T-helper 2 cell treated with Interferon-gamma antibody and Interleukin-4, amounts not matched to agents 5 μg/mL and 100 μg/mL, for 36 hours (primary cell): ENCODE measurements at regions not wholly inside any gene's neighbourhood (a gene's known extent, or its start where the extent isn't known, plus 50 kb on each side); places are given as distances from the start of the nearest gene placed in this dataset.
A peak's percentile ranks its signal among the peaks of the same experiment; 100 is the strongest.

Experiments
- DNase-seq: peaks from one replicate; pipeline ENCODE4 v3.0.0; 2021; ENCODE audit warnings: low spot score
- H3K27ac Mint-ChIP-seq: one replicate; pipeline ENCODE4 v1.8.0; 2021; ENCODE audit warnings: mild to moderate bottlenecking, mixed read lengths
- H3K27me3 Mint-ChIP-seq: one replicate; pipeline ENCODE4 v1.8.0; 2021; ENCODE audit warnings: low read depth, mixed read lengths
- H3K36me3 Mint-ChIP-seq: one replicate; pipeline ENCODE4 v1.8.0; 2021; ENCODE audit warnings: low read depth, mixed read lengths
- H3K4me1 Mint-ChIP-seq: one replicate; pipeline ENCODE4 v1.8.0; 2021; ENCODE audit warnings: low read depth, mixed read lengths
- H3K4me3 Mint-ChIP-seq: one replicate; pipeline ENCODE4 v1.8.0; 2022; ENCODE audit warnings: mild to moderate bottlenecking, moderate library complexity, mixed read lengths
- H3K9me3 Mint-ChIP-seq: one replicate; pipeline ENCODE4 v1.8.0; 2021; ENCODE audit warnings: mixed read lengths

DNA sequence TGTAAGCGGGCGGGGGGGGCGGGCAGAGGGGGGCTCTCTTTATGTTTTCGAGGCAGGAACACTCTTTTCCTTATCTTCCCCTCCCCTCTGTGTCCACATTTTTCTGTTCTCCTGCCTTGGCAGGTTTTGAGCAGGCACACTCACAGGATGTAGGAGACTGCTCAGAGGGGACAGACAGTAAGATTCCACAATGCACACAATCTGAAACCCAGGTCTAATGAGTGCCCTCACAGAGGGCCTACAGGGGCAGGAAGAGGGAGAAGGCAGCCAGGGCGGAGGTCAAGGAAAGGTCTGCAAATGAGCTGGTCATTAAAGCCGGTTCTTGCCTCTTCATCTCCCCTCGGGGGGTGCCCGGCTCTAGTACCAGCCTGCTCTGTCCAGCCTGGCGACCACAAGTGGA is 106.1 kb upstream of the ATP6AP2 start:
- Mint-ChIP-seq H3K27ac (no peak overlapping the region), H3K36me3 (no peaks in the 10 kb centered on the region), H3K27me3 (peaks cover 13% of the 10 kb centered on the region), H3K4me3 (no peak overlapping the region), H3K4me1 (peaks cover 24% of the 10 kb centered on the region), H3K9me3 (no peaks in the 10 kb centered on the region)
- no peak for DNase-seq

DNA sequence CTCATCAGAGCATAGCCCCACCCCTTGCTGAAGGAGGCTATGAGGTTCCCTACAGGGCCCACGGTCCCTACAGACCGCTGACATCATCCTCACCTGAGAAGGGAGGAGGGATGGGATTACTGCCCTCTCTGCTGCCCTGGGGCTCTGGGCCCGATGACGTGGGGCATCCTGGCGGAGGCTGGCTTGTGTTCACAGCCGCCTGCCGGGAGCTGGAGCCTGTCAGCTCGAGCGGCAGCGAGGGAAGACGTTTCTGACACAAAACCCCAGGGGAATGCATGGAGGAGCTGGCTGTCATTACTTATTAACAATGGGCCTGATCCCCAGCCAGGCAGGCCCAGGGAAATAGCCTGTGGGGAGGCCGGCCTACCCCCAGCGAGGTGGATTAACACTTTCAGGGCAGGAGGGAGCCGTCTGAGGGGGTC is 106.6 kb upstream of the ATP6AP2 start:
- Mint-ChIP-seq H3K4me1 (peaks cover 24% of the 10 kb centered on the region), H3K27ac (no peak overlapping the region), H3K4me3 (no peak overlapping the region), H3K9me3 (no peaks in the 10 kb centered on the region), H3K36me3 (no peaks in the 10 kb centered on the region), H3K27me3 (peaks cover 11% of the 10 kb centered on the region)
- DNase-seq = no peak

DNA sequence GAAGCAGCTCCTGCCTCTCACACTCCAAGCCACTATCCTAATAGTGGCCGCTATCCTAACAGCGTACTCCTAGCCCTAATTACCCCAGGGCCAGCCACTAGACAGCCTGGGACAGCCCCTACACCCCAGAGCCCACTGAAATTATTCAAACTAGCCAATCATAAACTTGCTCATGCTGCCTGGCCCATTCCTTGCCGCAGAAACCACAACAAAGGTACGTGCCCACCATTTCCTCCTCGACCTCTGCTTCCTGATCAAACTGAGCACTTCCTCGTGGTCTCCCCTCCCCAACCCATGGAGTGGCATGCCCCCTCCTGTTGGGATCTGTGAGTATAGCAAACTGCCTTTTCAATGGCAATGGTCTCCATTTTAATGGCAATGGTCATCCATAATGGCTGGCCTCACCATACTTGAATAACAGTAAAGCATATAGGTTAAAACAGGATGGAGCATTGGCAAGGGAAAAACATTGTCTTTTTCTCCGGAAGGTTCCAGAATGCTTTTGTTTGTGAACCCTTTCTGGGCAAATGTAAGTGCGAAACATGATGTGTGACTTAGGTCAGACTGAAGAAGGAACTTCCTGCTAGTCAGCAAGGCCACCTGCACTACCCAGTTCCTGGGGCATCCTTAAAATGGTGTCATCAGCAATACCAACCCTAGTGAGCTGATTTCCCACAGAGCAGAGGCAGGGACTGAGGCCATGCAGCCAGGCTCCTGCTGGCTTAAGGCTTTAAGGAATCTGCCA is 107.1 kb upstream of the ATP6AP2 start:
- Mint-ChIP-seq H3K27ac (peak overlapping the region; percentile 70), H3K27me3 (peaks cover 11% of the 10 kb centered on the region), H3K9me3 (no peaks in the 10 kb centered on the region), H3K36me3 (no peaks in the 10 kb centered on the region), H3K4me1 (peaks cover 26% of the 10 kb centered on the region), H3K4me3 (no peak overlapping the region)
- DNase-seq = no peak

GRCh38 chrX:40471965-40472648 is 108.7 kb upstream of the ATP6AP2 start:
- H3K36me3 Mint-ChIP-seq = no peaks in the 10 kb centered on the region
- H3K27me3 Mint-ChIP-seq = peaks cover 11% of the 10 kb centered on the region
- peak overlapping the region; percentile 55 for H3K4me3 Mint-ChIP-seq
- H3K27ac Mint-ChIP-seq = no peak overlapping the region
- no peaks in the 10 kb centered on the region for H3K9me3 Mint-ChIP-seq
- DNase-seq = peak; percentile 3
- peaks cover 32% of the 10 kb centered on the region for H3K4me1 Mint-ChIP-seq

DNA sequence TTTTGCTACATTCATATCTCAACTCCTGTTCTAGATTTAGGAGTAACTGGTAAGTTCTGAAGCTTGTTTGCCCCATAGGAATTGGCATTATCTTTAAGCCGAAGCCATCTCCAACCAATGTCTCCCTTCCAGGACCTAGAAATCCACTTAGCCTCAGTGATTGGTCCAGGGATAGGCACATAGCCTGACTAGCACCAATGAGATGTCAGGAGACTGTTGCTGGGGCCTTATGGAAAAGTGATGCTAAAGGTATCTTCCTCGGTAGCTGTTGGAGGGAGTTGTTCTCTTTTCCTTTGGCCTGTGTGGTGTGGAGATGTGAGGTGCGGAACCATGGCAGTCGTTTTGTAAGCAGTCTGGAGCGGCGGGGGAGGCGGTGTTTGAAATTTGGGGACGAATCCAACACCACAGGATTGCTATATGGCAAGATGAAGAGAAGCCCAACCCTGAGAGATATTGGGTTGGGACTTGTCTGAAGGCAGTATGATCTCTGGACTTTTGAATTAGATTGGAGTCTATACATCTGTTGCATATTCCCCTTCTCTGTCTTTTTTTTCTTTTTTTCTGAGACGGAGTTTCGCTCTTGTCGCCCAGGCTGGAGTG is 109.8 kb upstream of the ATP6AP2 start:
- Mint-ChIP-seq H3K4me3 (no peak overlapping the region), H3K27me3 (peaks cover 11% of the 10 kb centered on the region), H3K9me3 (no peaks in the 10 kb centered on the region), H3K4me1 (peaks cover 26% of the 10 kb centered on the region), H3K36me3 (no peaks in the 10 kb centered on the region), H3K27ac (no peak overlapping the region)
- no peak for DNase-seq

GRCh38 chrX:40469316-40469715 is 111.5 kb upstream of the ATP6AP2 start:
- no peaks in the 10 kb centered on the region for H3K36me3 Mint-ChIP-seq
- H3K4me1 Mint-ChIP-seq = peaks cover 30% of the 10 kb centered on the region
- H3K4me3 Mint-ChIP-seq = no peak overlapping the region
- H3K27me3 Mint-ChIP-seq = peaks cover 11% of the 10 kb centered on the region
- no peak overlapping the region for H3K27ac Mint-ChIP-seq
- DNase-seq = no peak
- H3K9me3 Mint-ChIP-seq = no peaks in the 10 kb centered on the region

DNA sequence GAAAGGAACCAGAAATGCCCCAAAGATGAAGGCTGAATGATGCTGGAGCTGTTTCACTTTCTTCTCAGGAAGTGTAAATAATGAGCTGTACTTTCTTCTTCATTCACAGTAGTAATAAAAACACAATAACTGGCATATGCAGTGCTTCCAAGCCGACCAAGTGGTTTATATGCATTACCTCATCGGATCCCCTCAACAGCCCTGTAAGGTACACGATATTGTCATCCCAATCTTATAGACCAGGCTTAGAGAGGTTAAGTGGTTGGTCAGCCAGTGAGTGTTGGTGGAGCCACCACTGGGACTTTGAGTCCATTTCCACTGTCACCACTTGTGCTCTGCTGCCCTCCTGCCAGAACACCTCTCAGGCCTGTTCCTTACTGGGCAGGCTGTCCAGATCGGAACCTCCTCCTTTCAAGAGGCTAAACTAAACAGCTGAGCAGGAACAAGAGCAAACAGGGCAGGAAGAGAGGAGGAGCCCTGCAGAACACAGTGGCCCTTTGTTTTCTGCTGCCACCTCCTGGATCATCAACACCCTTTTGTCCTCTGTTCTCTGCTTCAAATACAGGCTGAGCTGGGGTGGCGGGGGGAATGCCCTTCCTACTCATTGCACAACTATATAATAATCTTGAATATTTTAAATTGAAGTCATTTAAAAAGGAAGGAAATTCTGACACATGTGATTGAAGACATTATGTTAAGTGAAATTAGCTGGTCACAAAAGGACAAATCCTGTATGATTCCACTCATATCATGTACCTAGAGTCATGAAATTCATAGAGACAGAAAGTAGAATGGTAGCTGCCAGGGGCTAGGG is 112.5 kb upstream of the ATP6AP2 start:
- H3K4me3 Mint-ChIP-seq = peak overlapping the region; percentile 58
- DNase-seq = peak; percentile 17
- no peaks in the 10 kb centered on the region for H3K9me3 Mint-ChIP-seq
- no peaks in the 10 kb centered on the region for H3K36me3 Mint-ChIP-seq
- peaks cover 11% of the 10 kb centered on the region for H3K27me3 Mint-ChIP-seq
- peaks cover 25% of the 10 kb centered on the region for H3K4me1 Mint-ChIP-seq
- peak overlapping the region; percentile 52 for H3K27ac Mint-ChIP-seq

GRCh38 chrX:40467454-40467853 is 113.3 kb upstream of the ATP6AP2 start:
- Mint-ChIP-seq H3K36me3 (no peaks in the 10 kb centered on the region), H3K9me3 (no peaks in the 10 kb centered on the region), H3K4me1 (peaks cover 22% of the 10 kb centered on the region), H3K27me3 (peaks cover 10% of the 10 kb centered on the region), H3K4me3 (no peak overlapping the region), H3K27ac (no peak overlapping the region)
- DNase-seq = no peak

GRCh38 chrX:40465735-40466551 is 114.8 kb upstream of the ATP6AP2 start:
- Mint-ChIP-seq H3K9me3 (no peaks in the 10 kb centered on the region), H3K27ac (no peak overlapping the region), H3K4me3 (no peak overlapping the region)

GRCh38 chrX:40462795-40463194 is 118.0 kb upstream of the ATP6AP2 start:
- no peak overlapping the region for H3K27ac Mint-ChIP-seq
- no peak overlapping the region for H3K4me3 Mint-ChIP-seq
- no peak for DNase-seq
- H3K27me3 Mint-ChIP-seq = peaks cover 6% of the 10 kb centered on the region
- H3K36me3 Mint-ChIP-seq = no peaks in the 10 kb centered on the region
- H3K4me1 Mint-ChIP-seq = peaks cover 8% of the 10 kb centered on the region
- H3K9me3 Mint-ChIP-seq = no peaks in the 10 kb centered on the region

More at GRCh38 chrX:40465735-40466551, 114.8 kb upstream of the ATP6AP2 start:
- Mint-ChIP-seq H3K4me1 (peaks cover 16% of the 10 kb centered on the region), H3K36me3 (no peaks in the 10 kb centered on the region), H3K27me3 (peaks cover 10% of the 10 kb centered on the region)
- DNase-seq = no peak

DNA sequence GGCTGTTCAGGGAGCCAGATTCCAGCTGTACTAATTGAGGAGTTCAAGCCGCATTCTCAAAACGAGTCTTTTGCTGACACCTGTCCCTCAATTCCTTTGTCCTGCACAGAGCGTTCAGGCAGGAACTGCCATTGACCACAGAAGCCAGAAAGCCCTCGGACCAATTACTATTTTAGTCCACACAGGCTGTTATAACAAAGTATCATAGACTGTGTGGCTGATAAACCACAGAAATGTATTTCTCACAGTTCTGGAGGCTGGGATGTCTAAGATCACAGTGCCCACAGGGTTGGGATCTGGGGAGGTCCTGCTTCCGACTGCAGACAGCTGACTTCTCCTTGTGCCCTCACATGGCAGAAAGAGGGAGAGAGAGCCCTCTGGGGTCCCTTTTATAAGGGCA is 119.8 kb upstream of the ATP6AP2 start:
- Mint-ChIP-seq H3K4me1 (peaks cover 5% of the 10 kb centered on the region), H3K27ac (no peak overlapping the region), H3K27me3 (peaks cover 6% of the 10 kb centered on the region), H3K4me3 (no peak overlapping the region), H3K9me3 (no peaks in the 10 kb centered on the region), H3K36me3 (no peaks in the 10 kb centered on the region)
- no peak for DNase-seq

- H3K4me3 Mint-ChIP-seq = no peak overlapping the region
- H3K27me3 Mint-ChIP-seq = peaks cover 6% of the 10 kb centered on the region
- H3K9me3 Mint-ChIP-seq = no peaks in the 10 kb centered on the region
- no peak for DNase-seq
- H3K4me1 Mint-ChIP-seq = no peaks in the 10 kb centered on the region
- no peak overlapping the region for H3K27ac Mint-ChIP-seq
- H3K36me3 Mint-ChIP-seq = no peaks in the 10 kb centered on the region
These were observed 121.1 kb upstream of the ATP6AP2 start for GRCh38 chrX:40459571-40460158.

DNA sequence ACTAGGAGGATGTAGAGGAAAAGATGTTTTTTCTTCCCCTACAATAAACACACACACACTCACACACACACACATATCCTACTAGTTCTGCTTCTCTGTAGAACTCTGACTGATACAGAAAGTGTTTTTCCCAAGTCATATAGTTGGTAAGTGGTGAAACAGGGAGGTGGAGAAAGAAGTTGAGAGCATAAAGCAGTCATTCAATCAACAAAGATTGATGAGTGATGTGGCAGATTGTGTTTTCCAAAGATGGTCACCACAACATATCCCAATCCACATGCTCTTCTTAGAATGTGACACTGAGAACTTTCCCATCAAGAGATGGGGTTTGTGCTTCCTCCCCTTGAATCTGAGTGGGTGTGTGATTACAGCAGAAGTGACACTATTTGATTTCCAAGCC is 123.4 kb upstream of the ATP6AP2 start:
- H3K27ac Mint-ChIP-seq = no peak overlapping the region
- no peaks in the 10 kb centered on the region for H3K9me3 Mint-ChIP-seq
- H3K4me3 Mint-ChIP-seq = no peak overlapping the region
- no peaks in the 10 kb centered on the region for H3K4me1 Mint-ChIP-seq
- H3K27me3 Mint-ChIP-seq = peaks cover 8% of the 10 kb centered on the region
- no peaks in the 10 kb centered on the region for H3K36me3 Mint-ChIP-seq
- DNase-seq = no peak
